OCI-LY7 (cell line): ENCODE measurements at regions not wholly inside any gene's neighbourhood (a gene's known extent, or its start where the extent isn't known, plus 50 kb on each side); places are given as distances from the start of the nearest gene placed in this dataset.

Experiments
- CTCF ChIP-seq: fragments of 200-600 bp; sonication (generic); conservative IDR thresholded peaks from 2 replicates; pipeline ENCODE4 v1.5.1; 2014; ENCODE audit warnings: mild to moderate bottlenecking, antibody characterized with exemption, low read length, moderate library complexity, mixed read lengths
- EZH2phosphoT487 ChIP-seq: fragments of 200-600 bp; sonication (generic); IDR thresholded peaks from 2 replicates; pipeline ENCODE4 v1.6.1; 2018; ENCODE audit warnings: low read depth, borderline replicate concordance, mild to moderate bottlenecking, mixed run types, antibody characterized with exemption, low read length, moderate library complexity, mixed read lengths

DNA sequence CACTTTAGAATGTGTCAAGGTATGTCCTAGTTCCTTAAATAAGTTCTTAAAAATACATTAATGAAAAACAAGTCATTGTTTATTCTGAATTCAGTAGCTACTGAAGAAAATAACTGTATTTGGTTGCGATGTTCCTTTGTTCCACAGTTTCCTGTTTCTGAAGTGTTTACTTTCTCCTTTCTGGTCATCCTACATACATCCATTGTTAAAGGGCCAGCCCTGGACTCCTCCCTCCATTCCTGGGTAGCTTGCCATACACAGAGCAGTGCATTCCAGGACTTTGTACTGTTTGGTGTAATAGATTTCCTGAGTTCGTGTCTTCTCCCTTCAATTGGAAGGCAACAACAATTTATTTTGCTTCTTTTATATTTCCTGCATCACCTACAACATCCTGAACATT lies 845.4 kb upstream of the CXADR start:
- TF ChIP-seq CTCF (no peak), EZH2phosphoT487 (no peak)
